ENCODE measurements at regions not wholly inside any gene's neighbourhood (a gene's known extent, or its start where the extent isn't known, plus 50 kb on each side); places are given as distances from the start of the nearest gene placed in this dataset.

GRCh38 chr2:128736689-128737545 lies 418.2 kb upstream of the HS6ST1 start:
- DNase-seq: peak in 3 of 4 experiments; percentile 6 to 14 (median 8)

- DNase-seq: no peak
Observed at GRCh38 chr2:128737546-128737826, 418.8 kb upstream of the HS6ST1 start.

GRCh38 chr2:128738446-128739110 lies 419.9 kb upstream of the HS6ST1 start:
- DNase-seq: no peak

- DNase-seq: no peak
Observed at GRCh38 chr2:128742467-128742866, 423.8 kb upstream of the HS6ST1 start.

GRCh38 chr2:128745946-128746345 lies 427.3 kb upstream of the HS6ST1 start:
- DNase-seq: no peak

GRCh38 chr2:128746356-128746755 lies 427.7 kb upstream of the HS6ST1 start:
- no peak for DNase-seq

- DNase-seq: no peak
Observed at GRCh38 chr2:128748336-128748735, 429.7 kb upstream of the HS6ST1 start.

- no peak for DNase-seq
Observed at GRCh38 chr2:128748835-128749605, 430.4 kb upstream of the HS6ST1 start.

- DNase-seq: no peak
Observed at GRCh38 chr2:128750328-128751165, 431.9 kb upstream of the HS6ST1 start.

- no peak for DNase-seq
Observed at GRCh38 chr2:128751746-128752145, 433.1 kb upstream of the HS6ST1 start.

GRCh38 chr2:128752691-128753263 lies 434.1 kb upstream of the HS6ST1 start:
- no peak for DNase-seq

- no peak for DNase-seq
Observed at GRCh38 chr2:128753321-128753720, 434.7 kb upstream of the HS6ST1 start.

- no peak for DNase-seq
Observed at GRCh38 chr2:128753800-128754199, 435.1 kb upstream of the HS6ST1 start.

GRCh38 chr2:128754246-128754724 lies 435.6 kb upstream of the HS6ST1 start:
- DNase-seq: no peak

GRCh38 chr2:128755695-128756364 lies 437.2 kb upstream of the HS6ST1 start:
- DNase-seq: no peak

- DNase-seq: no peak
Observed at GRCh38 chr2:128756365-128756717, 437.7 kb upstream of the HS6ST1 start.

GRCh38 chr2:128765811-128766210 lies 447.1 kb upstream of the HS6ST1 start:
- no peak for DNase-seq

- no peak for DNase-seq
Observed at GRCh38 chr2:128768041-128768440, 449.4 kb upstream of the HS6ST1 start.

GRCh38 chr2:128769457-128770142 lies 450.9 kb upstream of the HS6ST1 start:
- no peak for DNase-seq

GRCh38 chr2:128770143-128771085 lies 451.7 kb upstream of the HS6ST1 start:
- DNase-seq: no peak

Measured in activated CD4-positive, CD25-positive, alpha-beta regulatory T cell (primary cell).